ENCODE measurements at regions not wholly inside any gene's neighbourhood (a gene's known extent, or its start where the extent isn't known, plus 50 kb on each side); places are given as distances from the start of the nearest gene placed in this dataset.

DNA sequence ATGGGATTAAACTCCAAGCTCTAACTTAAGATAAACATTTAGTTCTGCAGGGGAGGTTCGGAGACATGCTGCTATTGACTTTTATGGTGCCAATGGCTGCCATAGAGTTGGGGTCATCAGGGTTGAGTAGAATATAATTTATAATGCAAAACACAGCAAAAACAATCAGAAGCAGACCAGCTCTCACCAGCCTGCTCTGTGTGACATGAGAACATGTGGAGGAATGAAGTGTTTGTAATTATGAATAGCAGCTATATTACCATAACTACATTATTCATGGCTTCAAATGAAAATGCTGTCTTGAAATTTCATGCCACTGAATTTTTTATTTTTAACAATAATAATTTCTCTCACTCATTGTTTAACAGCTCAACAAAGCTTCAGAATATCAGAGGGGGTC is 645.6 kb upstream of the CDH8 start:
- DNase-seq = no peak

DNA sequence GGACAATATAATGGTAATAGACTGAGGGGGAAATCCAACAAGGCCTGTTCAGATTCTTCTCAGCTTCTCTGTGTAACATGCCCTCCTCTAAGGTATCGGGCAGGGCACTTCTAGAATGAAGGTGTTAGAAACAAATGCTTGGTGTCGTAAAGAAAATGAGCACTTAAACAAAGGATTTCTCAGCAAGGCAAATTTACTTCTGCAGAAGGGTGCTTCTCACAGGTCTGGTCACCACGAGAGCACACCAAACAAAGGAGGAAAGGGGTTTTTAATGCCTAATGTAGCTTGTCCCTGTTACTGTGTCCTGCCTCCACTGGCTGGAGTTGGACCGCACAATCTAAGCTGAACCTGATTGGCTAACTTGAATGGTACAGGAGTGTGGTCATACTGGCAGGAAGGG is 642.6 kb upstream of the CDH8 start:
- DNase-seq = no peak

DNA sequence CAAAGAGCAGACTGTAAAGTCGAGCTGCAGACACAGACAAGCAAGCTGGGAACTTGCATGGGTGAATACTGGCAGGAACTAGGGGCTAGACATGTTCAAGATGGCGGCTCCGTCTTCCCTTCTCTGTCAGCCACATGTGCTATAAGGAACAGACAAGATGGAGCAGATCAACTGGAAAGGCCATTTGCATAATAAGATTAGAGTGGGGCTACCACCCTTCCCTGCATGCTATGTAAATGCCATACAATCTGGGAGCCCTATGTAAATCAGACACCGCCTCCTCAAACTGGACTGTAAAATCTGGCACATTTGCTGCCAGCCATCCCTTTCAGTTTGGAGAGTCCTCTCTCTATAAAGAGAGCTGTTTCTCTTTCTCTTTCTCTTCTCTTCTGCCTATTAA is 640.1 kb upstream of the CDH8 start:
- no peak for DNase-seq

DNA sequence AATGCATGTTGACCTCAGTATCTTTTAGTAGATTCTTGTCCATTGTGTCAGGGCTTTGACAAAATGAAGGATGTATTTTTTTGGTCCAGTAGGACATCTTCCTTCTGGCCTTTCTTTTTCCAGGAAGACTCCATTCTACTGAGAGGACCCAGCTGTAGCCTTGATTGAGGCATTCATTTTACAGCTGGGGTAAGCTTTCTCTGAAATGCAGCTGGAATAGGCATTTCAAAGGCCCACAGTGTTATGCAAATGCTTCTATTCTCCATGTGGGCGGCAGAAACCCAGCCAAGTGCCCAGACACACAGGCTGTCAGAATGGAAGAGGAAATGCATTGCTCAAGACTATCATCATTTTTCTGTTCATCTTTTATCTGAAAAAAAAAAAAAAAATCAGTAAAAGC is 629.0 kb upstream of the CDH8 start:
- DNase-seq = peak; percentile 60

DNA sequence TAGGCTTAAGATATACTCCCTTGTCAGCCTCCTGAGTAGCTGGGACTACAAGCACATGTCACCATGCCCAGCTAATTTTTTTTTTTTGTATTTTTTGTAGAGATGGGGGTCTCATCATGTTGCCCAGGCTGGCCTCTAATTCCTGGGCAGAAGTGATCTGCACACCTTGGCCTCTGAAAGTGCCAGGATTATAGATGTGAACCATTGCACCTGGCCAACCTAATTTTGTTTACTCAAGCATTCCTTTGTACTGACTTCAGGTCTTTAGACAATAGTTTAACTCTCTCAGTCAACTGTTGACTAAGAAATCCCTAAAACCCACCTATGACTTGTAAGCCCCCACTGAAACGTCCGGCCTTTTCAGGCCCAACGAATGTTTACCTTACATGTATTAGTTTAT is 628.3 kb upstream of the CDH8 start:
- no peak for DNase-seq

DNA sequence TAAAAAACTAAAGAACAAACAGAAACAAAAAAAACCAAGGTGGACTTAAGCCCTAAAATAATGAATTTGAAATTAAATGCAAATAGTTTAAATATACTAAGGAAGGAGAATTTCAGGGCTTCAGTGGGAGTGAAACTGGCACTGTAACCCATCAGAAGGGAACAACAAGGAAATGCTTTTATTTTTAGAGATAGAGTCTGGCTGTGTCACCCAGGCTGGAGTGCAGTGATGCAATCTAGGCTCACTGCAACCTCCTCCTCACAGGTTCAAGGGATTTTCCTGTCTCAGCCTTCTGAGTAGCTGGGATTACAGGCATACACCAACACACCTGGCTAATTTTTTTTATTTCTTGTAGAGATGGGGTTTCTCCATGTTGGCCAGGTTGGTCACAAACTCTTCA is 625.2 kb upstream of the CDH8 start:
- DNase-seq = no peak

DNA sequence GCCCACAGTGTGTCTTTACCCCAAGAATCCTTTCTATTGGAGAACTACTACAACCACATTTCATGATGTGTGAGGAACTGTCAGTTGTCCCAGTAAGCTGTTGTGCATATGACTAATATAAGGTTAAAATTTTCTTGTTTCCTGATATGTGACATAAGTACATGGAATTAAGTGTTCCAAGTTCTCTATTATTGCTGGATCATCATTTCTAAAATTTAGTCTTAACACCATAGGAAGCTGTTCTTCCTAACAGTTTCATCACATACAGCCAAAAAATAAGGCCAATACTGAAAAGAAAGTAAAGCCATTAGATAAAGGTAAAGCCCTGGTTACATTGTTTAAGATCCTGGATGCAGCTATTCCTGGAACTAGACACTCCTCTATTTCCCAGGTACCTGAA is 620.9 kb upstream of the CDH8 start:
- DNase-seq = no peak

DNA sequence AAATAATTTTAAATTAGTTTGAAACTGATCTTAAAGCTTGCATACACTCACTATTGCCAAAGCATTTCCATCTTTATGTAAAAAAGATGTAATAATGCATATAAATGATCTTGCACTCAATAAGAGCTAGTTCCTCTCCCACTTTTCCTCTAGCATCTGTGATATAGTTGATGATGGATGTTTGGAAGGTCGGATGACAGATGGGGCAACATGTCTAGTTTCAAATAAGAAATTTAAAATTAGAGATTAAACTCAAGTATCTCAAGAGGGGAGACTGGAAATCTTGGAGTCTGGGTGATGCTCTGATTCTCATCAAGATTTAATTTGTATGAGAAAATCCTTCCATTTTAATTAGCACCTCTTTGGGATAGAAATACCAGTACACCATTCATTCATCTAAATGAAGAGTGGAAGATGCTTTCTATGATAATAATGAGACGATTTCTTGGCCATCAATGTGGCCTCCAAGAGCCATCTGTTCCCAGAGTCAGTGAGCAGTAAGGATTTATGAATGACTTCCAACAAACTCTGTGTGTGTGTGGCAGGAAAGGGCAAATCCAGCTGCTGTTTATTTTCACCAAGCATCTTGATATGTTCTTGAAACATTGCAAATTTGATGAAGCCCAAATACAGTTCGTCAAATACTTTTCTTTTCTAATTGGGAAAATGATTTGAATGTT is 616.3 kb upstream of the CDH8 start:
- no peak for DNase-seq

DNA sequence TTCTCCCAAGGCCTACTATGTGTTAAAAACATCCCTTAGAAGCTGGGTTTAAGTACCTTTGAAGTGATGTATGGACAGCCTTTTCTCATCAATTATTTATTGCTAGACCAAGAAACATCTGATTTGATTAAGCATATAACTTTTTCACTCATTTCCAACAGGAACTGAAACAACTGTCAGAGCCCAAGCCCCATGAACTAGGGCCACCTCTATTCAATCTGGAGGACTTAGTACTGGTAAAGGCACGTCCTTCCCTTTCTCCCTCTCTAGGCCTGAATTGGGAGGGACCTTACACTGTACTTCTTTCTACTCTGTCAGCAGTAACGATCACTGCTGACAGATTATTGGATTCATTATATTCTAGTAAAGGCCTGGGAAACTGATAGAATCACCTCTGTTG is 612.0 kb upstream of the CDH8 start:
- DNase-seq = no peak

DNA sequence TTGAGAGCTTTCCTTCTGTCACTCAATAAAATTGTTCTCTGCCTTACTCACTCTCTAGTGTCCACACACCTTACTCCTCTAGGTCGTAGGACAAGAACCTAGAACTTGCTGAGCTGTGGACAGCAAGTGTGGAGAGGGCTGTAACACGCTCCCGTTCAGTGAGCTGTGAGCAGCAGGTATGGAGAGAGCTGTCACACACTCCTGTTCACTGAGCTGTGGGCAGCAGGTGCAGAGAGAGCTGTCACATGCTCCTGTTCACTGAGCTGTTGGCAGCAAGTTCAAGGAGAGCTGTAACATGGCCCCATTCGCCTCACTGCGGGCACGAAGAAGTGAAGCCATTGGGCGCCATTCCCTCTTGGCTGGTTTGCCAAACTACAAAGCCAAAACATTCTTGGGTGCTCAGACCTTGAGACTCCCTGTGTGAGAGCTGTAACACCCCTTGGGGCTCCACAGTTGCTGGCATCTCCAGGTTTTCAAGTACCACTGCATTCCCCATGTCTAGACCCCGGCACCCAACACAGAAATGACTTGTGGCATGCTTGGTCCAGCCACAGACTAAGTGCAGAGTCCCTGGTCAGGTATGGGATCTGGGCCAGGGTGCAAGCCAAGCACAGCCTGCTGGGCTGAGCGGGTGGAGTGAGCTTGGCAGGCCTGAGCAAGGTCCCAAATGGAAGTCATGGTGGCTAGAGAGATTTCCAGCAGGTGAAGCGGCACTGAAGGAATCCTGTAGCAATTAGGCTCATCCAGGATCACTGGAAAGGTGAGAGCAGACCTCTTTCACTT is 608.0 kb upstream of the CDH8 start:
- no peak for DNase-seq

DNA sequence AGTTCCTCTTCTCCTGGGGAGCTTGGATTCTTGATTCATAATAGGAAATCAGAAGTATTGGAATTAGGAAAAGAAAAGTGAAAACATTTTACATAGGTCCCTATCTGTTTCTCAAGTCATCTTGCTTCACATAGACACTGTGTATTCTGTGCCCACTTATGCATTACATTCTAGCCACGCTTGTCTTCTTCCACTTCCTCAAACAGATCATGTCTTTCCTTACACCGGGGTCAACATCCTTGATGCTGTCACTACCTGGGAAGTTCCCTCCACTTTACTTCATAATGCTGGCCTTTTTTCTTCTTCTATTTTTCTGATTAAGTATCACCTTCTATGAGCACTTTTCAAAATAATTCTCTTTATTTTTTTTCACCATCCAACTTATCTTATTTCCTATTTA is 606.4 kb upstream of the CDH8 start:
- no peak for DNase-seq

DNA sequence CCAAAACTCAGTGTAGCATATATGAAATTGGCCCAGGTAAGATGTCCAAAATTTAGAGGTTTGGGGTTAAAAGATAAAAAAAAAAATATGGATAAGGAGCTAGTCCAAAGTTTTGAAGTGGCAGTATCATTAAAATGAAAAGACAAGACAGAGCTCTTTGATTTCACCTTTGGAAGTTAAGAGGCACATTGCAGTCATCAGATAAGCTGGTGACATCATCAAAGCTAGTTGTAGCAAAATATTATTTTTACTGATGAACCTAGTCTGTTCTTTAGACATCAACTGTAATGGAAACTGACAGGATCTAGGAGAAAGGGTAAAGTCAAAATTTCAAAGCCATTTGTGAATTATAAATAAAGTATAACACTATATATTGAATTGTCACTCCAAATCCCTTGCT is 603.7 kb upstream of the CDH8 start:
- no peak for DNase-seq

DNA sequence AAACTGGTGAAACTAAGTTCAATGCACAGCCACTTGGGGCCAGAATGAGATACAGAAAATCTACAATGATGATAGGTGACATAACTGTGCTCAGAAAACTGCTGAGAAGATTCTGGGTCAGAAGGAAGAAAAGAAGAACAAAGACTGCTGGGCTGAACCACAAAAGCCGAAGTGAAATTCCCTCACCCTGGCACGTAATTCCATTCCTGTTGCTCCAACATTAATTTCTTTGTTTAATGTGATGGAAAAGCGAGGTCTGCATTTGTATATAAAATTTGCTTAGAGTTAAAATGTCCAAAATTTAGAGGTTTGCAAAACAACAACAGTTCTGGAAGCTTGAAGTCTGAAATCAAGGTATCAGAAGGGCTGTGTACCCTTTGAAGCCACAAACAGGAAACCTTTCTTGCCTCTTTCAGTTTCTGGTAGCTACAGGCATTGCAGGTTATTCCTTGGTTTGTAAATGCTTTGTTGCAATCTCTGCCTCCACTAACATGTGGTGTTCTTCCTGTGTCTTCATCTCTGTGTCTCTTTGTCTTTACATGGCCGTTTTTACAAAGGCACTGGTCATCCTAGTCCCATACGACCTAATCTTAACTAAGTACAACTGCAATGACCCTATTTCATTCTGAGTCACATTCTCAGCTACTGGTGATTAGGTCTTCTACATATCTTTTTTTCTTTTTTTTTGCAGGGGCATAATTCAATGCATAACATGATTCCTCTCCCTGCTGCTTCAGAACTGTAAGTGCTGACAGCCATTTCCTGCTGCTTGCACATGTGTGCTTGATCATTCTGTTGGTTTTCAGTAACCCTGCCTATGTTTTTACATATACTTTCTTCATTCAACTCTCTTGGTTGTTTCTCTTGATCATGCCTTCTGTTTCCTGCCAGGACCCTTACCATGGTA is 603.0 kb upstream of the CDH8 start:
- DNase-seq = no peak

DNA sequence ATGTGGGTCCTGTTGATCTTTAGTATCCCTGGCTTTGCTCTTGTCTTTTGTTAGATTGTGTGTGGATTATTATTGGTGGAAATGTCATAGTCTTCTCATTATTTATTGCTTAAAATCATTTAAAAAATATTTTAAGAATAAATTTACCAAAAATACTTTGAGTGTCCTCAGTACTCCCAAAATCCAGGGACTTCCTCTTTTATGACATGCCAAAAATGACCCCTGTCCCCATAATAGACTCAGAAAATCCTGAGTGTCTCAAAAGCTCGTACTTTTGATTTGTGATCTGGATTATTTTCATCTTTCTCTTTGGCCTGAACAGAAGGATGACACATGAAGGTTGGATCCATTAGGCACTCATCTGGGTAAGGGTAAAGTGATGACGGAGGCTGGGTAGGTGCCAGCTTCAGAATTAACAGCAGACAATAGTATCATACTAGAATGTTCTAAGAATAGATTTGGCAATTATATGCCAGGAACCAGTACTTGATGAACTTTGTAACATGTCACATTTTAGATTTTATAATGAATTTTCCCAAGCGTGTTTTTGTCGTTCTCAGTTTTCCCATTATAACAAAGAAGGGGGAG is 602.2 kb upstream of the CDH8 start:
- no peak for DNase-seq

DNA sequence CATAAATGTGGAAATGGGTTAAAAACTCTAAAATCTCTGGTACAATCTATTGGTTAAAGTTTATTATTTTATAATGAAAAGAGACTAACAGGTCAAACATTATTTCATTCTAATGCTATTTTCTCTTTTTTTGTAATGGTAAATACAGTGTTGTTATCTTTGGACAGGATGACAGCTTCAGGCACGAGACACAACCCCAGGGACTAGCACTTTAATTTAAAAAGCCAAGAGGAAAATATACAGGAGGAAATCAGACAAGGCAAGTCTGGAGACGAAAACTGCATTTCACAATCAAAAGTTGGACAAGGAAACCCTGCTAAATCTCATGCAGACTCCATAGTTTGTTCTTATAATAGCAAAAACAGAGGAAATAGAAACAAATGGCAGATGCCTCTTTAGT is 589.1 kb upstream of the CDH8 start:
- DNase-seq = no peak

DNA sequence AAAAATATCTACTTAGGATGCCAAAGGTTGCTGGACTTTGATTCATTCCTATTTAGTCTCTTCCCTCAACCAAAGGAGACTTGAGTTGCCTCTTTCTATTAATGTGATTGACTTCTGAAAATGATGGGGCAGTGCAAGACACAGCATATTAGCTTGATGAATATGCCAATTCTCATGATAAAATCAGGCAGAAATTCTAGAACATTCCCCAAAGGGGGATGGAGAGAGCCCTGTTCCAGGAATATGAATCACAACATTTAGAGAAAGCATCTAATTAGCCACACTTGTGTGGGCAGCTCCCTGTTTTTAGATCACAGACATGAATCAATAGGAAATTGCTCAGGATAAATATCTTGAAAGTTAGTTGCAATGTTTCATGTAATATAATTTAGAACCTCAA is 584.0 kb upstream of the CDH8 start:
- no peak for DNase-seq

DNA sequence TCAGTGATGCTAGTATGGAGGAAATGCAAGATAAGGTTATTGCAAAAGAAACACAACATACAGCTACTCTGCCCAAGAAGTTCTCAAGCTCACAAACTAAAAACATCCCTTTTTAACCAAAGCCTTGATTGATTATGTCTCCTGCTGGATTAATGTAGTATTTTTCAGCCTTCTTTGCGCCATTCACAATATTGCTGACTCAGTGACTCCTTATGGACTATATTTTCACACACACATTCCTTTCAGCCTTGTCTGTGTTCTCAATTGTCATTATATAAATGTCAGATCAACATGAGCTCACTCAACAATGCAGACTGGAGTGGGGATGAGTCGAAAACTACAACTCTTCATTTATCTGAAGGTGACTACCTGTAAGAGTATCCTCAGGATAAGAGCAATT is 579.3 kb upstream of the CDH8 start:
- DNase-seq = no peak

DNA sequence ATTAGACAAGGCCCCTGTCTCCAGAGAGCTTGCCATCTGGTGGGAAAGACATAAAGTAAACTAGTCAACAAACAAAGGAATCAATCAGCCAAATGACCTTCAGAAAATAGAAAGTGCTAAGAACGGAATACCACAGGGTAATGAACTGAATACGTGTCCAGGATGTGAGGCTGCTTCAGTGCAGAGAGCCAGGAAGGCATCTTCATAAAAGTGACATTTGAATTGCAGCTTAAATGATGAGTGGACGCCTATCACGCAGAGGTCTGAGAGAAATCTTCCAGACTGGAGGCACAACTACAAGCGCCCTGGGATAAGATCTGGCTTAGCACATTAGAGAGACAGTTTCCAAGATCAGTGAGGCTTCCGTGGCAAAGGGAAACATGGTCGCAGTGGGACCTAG is 574.1 kb upstream of the CDH8 start:
- DNase-seq = no peak

DNA sequence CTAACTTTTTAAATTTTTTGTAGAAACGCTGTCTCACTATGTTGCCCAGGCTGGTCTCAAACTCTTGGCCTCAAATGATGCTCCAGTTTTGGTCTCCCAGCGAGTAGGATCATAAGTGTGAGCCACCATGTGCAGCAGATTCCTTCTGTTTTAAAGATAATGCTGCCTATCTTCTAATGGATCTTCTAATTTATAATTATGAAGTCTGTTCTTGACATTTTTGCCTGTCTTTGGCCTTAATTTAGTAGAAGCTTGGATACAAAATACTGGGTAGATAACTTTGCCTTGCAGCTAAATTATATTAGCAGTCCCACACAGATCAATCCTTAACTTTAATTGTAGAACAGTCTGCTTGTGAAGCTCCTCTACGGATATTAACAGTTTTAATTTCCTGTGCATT is 566.6 kb upstream of the CDH8 start:
- no peak for DNase-seq

DNA sequence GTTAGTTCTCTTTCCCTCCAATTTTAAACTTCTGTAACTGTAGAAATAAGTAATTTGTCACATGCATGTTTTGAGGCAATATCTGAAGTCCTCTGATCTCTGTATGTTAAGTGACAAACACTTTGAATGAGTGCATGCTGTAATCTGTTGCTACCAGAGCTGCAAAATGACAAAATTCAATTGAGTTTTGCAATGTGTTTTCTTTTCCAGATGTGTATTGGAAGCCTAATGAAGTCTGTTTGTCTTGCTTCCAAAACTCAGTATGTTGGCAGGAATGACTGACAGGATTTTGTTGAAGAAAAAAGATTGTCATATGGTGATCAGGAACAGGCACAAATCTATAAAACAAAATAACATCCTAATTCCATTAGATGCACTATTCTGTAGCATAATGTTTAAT is 561.6 kb upstream of the CDH8 start:
- DNase-seq = no peak

DNA sequence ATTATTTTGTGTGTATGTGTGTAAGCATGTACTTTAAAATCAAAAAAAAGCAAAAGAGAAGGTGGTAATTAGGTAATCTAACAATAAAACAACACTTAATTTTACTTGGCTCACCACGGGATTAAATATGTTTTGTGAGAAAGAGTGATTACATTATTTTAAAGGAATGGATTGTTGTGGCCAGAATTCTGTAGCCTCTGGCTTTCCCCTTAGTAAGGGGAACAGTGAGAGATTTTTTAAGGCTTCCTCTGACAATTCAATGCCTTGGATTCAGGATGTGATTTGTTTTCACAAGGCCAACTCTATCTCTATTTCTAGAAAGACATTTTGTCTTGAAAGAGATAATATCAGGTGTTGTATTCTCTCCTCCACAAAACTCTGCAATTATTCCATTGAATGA is 560.3 kb upstream of the CDH8 start:
- no peak for DNase-seq

DNA sequence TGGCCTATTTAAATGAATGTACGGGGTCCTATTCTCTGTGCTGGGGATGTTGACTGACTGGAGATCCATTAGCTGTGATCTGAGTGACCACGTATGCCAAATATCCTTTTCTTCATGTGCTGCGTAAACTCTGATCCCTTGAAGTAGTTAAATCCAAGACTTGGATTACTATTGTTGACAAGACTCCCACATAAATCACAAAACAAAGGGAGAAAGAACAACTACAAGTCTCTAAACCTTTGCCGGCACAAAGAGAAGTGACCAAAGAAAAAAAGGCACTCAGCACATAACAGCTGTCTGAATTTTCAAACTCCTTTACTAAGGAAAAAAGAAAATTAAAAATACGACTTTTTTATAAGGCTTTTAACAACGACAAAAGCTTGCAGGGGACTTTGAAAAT is 559.9 kb upstream of the CDH8 start:
- DNase-seq = peak; percentile 1

DNA sequence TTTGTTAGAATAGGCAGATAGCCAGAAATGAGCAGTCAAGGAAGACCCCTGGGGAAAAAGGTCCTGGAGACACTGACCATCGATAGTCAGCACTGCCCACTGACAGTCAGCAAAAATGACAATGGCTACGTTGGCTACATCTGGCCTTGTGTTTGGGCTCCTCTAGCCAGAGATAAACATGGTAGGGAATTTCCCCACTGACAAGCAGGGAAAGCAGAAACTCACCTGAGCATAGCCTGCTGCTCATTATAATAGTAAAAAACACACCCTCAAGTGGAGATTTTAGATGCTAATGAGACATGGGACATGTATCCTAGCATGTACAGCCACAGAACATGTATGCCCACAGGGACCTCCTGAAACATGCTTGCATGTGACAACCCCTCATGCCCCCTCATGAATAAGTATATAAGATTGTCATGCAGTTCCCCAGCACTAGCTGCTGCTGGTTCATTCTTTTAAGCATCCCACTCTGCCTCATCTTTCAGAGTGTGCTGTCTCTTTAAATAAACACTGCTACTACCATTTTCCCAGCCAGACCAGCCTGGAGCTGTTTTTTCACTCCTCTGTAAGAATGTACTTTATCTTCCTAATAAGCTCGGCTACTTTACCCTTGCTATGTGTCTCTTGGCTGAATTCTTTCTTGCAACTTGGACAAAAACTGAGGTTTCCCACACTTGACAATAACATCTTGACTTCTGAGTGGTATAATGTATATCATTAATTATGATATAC is 550.1 kb upstream of the CDH8 start:
- DNase-seq = no peak
